ENCODE measurements at regions not wholly inside any gene's neighbourhood (a gene's known extent, or its start where the extent isn't known, plus 50 kb on each side); places are given as distances from the start of the nearest gene placed in this dataset.

- TF ChIP-seq CTCF (IDR thresholded peaks at IDR 0.05) (no peak), RFX5 (IDR thresholded peaks at IDR 0.05) (no peak)
Observed at GRCh38 chr15:39219608-39220007, 361.3 kb upstream of the THBS1 start.

Measured in A549 (cell line).